ENCODE measurements at regions not wholly inside any gene's neighbourhood (a gene's known extent, or its start where the extent isn't known, plus 50 kb on each side); places are given as distances from the start of the nearest gene placed in this dataset.

DNA sequence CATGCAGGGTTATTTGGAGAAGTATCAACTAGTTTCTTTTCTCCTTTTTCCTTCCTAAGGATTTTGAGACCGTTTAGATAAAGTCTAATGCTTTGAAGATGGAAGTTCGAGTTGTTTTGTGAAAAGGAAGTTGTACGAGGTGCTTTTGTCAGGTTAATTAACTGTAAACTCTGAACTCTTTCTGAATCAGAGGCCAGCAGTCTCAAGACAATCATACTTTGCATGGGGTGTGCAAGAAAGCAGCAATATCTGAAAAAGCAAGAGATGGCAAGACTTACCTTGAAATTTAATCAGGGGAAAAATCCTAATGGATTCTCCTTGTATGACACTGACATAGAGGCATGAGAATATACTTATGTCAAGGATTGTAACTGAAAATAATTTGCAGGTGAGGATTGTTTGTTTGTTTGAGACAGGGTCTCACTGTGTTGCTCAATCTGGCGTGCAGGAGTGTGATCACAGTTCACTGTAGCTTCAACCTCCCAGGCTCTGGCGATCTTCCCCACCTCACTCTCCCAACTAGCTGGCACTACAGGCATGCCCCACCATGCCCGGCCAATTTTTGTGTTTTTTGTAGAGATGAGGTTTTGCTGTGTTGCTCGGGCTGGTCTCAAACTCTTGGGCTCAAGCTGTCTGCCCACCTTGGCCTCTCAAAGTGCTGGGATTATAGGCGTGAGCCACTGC is 170.2 kb upstream of the HMGA2 start:
- no peak for DNase-seq
- H3K4me1 ChIP-seq (replicated peaks; ENCODE audit: insufficient read depth): peaks cover 70% of the 10 kb centered on the region
- H3K9me2 ChIP-seq (ENCODE audit: insufficient read depth): no peaks in the 10 kb centered on the region
- H3K27ac ChIP-seq: peak overlapping the region; percentile 98
- H3K4me2 ChIP-seq: no peak overlapping the region
- no peaks in the 10 kb centered on the region; the same call in 1 of the 2 replicates for H3K36me3 ChIP-seq (ENCODE audit: low read depth)
- POLR2A ChIA-PET (ENCODE audit: unreplicated experiment): no interaction called here
- no TSS peak for BruUV-seq (replicated peaks)
- H3K9me3 ChIP-seq (ENCODE audit: insufficient read depth, low read depth): peaks cover 19% of the 10 kb centered on the region
- no peak overlapping the region for H3K4me3 ChIP-seq
- intact Hi-C loops (cut with micrococcal nuclease; ENCODE audit: unreplicated experiment): no loop called here
- no peaks in the 10 kb centered on the region for H4K20me1 ChIP-seq (ENCODE audit: insufficient read depth)
- no peaks in the 10 kb centered on the region for H3K79me2 ChIP-seq (ENCODE audit: low read depth)
- H2AFZ ChIP-seq: no peak overlapping the region
- no peak for TF ChIP-seq EZH2 (IDR thresholded peaks at IDR 0.05; ENCODE audit: low read depth)
- TF ChIP-seq, protein P1, sequence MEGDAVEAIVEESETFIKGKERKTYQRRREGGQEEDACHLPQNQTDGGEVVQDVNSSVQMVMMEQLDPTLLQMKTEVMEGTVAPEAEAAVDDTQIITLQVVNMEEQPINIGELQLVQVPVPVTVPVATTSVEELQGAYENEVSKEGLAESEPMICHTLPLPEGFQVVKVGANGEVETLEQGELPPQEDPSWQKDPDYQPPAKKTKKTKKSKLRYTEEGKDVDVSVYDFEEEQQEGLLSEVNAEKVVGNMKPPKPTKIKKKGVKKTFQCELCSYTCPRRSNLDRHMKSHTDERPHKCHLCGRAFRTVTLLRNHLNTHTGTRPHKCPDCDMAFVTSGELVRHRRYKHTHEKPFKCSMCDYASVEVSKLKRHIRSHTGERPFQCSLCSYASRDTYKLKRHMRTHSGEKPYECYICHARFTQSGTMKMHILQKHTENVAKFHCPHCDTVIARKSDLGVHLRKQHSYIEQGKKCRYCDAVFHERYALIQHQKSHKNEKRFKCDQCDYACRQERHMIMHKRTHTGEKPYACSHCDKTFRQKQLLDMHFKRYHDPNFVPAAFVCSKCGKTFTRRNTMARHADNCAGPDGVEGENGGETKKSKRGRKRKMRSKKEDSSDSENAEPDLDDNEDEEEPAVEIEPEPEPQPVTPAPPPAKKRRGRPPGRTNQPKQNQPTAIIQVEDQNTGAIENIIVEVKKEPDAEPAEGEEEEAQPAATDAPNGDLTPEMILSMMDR (conservative IDR thresholded peaks at IDR 0.05): no peak
- H3F3A ChIP-seq (ENCODE audit: insufficient read depth, low read depth): peaks cover 55% of the 10 kb centered on the region
- no peaks in the 10 kb centered on the region for H3K27me3 ChIP-seq (ENCODE audit: insufficient read depth, low read depth)
- CTCF ChIA-PET: interaction anchor here (0.5 kb wide), 1 partner anchor 52 kb away, joined by 3 read pairs; no protein-coding TSS in a partner anchor

DNA sequence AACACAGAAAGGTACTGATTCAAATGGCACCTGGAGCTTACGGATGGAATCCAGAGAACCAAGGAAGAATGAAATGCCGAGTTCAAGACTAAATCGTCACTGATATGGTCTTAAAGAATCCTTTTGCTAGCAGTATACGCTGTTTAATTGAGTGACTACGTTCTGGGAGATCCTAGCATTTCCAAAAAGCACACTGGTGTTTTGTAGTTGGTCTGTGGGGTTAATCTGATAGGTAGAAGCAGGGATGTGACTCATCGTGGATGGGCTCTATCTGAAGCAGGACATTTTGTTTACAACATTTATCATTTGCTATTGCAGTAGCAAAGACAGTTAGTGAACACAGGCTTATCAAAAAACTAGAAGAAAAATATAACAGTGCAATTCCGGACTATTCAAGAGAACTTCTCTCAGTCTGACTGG is 169.2 kb upstream of the HMGA2 start:
- peaks cover 68% of the 10 kb centered on the region for H3K4me1 ChIP-seq (replicated peaks; ENCODE audit: insufficient read depth)
- no peaks in the 10 kb centered on the region for H3K9me2 ChIP-seq (ENCODE audit: insufficient read depth)
- peaks cover 53% of the 10 kb centered on the region for H3F3A ChIP-seq (ENCODE audit: insufficient read depth, low read depth)
- no peaks in the 10 kb centered on the region for H3K79me2 ChIP-seq (ENCODE audit: low read depth)
- no peaks in the 10 kb centered on the region for H3K27me3 ChIP-seq (ENCODE audit: insufficient read depth, low read depth)
- CTCF ChIA-PET: no interaction called here
- peak overlapping the region; percentile 98 for H3K27ac ChIP-seq
- no peaks in the 10 kb centered on the region for H4K20me1 ChIP-seq (ENCODE audit: insufficient read depth)
- POLR2A ChIA-PET (ENCODE audit: unreplicated experiment): no interaction called here
- TF ChIP-seq, protein P1 (conservative IDR thresholded peaks at IDR 0.05): no peak
- no peak for TF ChIP-seq EZH2 (IDR thresholded peaks at IDR 0.05; ENCODE audit: low read depth)
- H3K36me3 ChIP-seq (ENCODE audit: low read depth): no peaks in the 10 kb centered on the region; the same call in 1 of the 2 replicates
- BruUV-seq (replicated peaks): no TSS peak
- no peak for DNase-seq
- no peak overlapping the region; the same call in 1 of the 2 replicates for H2AFZ ChIP-seq
- H3K4me3 ChIP-seq: no peak overlapping the region
- 0 out of 2 replicates have a peak overlapping the region, but pooled peaks have one; percentile 22 for H3K4me2 ChIP-seq
- intact Hi-C loops (cut with micrococcal nuclease; ENCODE audit: unreplicated experiment): no loop called here
- H3K9me3 ChIP-seq (ENCODE audit: insufficient read depth, low read depth): peaks cover 22% of the 10 kb centered on the region

DNA sequence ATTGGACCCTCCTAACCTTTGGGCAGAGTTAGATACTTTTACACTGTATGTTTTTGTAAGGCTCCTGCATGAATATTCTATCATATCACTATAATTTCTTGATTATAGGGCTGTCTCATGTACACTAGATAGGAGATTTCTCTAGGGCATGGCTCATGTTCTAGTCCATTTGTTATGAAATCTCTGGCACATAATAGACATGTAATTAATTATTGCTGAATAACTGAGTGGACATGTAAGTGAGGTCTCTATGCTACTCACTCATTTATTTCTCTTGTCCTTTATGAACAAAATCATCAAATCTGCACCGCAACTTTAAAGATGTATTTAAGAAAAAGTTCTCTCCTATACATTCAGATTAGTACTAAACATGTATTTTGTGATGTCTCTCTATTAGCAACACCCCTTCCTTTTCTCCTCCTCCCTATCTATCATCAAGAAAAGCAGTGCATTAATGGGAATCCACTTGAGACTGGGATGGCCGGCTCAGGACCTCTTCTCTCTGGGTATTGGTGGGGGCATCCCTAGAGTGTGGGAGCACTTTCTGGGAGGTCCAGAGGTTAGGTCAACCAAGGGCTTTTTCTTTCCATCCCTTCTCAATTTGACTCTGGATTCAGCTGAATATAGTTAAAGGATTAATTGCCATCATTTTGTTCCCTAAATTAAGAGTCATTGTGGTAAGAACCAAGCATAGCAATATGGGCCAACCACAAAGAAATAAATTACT is 168.0 kb upstream of the HMGA2 start:
- peaks cover 57% of the 10 kb centered on the region for H3K4me1 ChIP-seq (replicated peaks; ENCODE audit: insufficient read depth)
- POLR2A ChIA-PET (ENCODE audit: unreplicated experiment): no interaction called here
- CTCF ChIA-PET: no interaction called here
- H3F3A ChIP-seq (ENCODE audit: insufficient read depth, low read depth): peaks cover 45% of the 10 kb centered on the region
- peaks cover 20% of the 10 kb centered on the region for H3K9me3 ChIP-seq (ENCODE audit: insufficient read depth, low read depth)
- intact Hi-C loops (cut with micrococcal nuclease; ENCODE audit: unreplicated experiment): no loop called here
- peak overlapping the region; percentile 55 for H3K4me2 ChIP-seq
- peak overlapping the region; percentile 98 for H3K27ac ChIP-seq
- DNase-seq: no peak
- H3K9me2 ChIP-seq (ENCODE audit: insufficient read depth): no peaks in the 10 kb centered on the region
- no peak overlapping the region for H2AFZ ChIP-seq
- no peaks in the 10 kb centered on the region; the same call in 1 of the 2 replicates for H3K36me3 ChIP-seq (ENCODE audit: low read depth)
- H3K4me3 ChIP-seq: no peak overlapping the region
- no peaks in the 10 kb centered on the region for H3K79me2 ChIP-seq (ENCODE audit: low read depth)
- no peaks in the 10 kb centered on the region for H3K27me3 ChIP-seq (ENCODE audit: insufficient read depth, low read depth)
- H4K20me1 ChIP-seq (ENCODE audit: insufficient read depth): no peaks in the 10 kb centered on the region
- TF ChIP-seq, protein P1 (conservative IDR thresholded peaks at IDR 0.05): no peak
- TF ChIP-seq EZH2 (IDR thresholded peaks at IDR 0.05; ENCODE audit: low read depth): no peak
- BruUV-seq (replicated peaks): no TSS peak

All from PC-9 (cell line).